ENCODE measurements at regions not wholly inside any gene's neighbourhood (a gene's known extent, or its start where the extent isn't known, plus 50 kb on each side); places are given as distances from the start of the nearest gene placed in this dataset.

DNA sequence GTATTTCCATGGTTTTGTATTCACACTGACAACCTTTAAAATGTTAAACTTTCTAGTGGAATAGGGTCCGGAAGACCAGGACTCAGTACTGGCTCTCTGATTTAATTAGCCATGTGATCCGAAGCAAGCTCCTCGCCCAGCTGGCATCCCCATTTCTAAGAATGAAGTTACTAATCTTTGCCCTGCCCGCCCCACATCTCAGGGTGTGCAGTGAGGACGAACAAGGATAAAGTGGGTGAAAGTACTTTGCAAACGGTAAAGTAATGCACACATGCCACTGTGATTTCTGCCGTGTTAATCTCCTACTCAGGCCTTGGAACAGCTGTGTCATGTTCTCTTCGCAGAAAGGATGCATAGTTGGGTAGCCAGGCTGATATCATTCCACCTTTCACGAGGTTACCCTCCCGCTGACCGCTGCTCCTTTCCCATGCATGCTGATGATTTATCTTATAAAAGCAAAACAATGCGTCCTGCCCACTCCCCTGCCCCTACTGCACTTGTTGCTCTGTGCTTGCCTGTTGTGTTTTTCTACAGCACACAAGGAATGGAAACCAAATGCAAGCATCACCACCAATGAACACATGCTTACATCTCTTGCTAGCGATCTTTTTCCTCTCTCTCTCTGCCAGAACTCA lies 539.0 kb downstream of the EFNB2 start:
- TF ChIP-seq, protein P1, sequence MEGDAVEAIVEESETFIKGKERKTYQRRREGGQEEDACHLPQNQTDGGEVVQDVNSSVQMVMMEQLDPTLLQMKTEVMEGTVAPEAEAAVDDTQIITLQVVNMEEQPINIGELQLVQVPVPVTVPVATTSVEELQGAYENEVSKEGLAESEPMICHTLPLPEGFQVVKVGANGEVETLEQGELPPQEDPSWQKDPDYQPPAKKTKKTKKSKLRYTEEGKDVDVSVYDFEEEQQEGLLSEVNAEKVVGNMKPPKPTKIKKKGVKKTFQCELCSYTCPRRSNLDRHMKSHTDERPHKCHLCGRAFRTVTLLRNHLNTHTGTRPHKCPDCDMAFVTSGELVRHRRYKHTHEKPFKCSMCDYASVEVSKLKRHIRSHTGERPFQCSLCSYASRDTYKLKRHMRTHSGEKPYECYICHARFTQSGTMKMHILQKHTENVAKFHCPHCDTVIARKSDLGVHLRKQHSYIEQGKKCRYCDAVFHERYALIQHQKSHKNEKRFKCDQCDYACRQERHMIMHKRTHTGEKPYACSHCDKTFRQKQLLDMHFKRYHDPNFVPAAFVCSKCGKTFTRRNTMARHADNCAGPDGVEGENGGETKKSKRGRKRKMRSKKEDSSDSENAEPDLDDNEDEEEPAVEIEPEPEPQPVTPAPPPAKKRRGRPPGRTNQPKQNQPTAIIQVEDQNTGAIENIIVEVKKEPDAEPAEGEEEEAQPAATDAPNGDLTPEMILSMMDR (conservative IDR thresholded peaks at IDR 0.05 in 1 of 2, IDR thresholded peaks at IDR 0.05 in 1 of 2; ENCODE audit: extremely low read depth in 1 of 2, insufficient read depth in 1 of 2, low read depth in 1 of 2, low read length in 2 of 2): no peak
- no peak for TF ChIP-seq EZH2 (IDR thresholded peaks at IDR 0.05; ENCODE audit: borderline replicate concordance, low read length)

Measured in mammary epithelial cell (primary cell).